Endothelial cell of umbilical vein (primary cell): ENCODE measurements at regions not wholly inside any gene's neighbourhood (a gene's known extent, or its start where the extent isn't known, plus 50 kb on each side); places are given as distances from the start of the nearest gene placed in this dataset.

Experiments used
- FOS ChIP-seq: IDR thresholded peaks from 2 replicates; pipeline ENCODE4 v1.6.1; 2011; ENCODE audit warnings: mild to moderate bottlenecking, low read length, moderate library complexity, borderline replicate concordance; ENCODE audit not compliant: insufficient read depth
- JUN ChIP-seq: IDR thresholded peaks from 2 replicates; pipeline ENCODE4 v1.6.1; 2011; ENCODE audit warnings: borderline replicate concordance, low read depth; ENCODE audit not compliant: insufficient read length, insufficient read depth
- POLR2A ChIP-seq: IDR thresholded peaks from 2 replicates; pipeline ENCODE4 v1.6.1; 2012; ENCODE audit warnings: low read depth, mild to moderate bottlenecking, control low read depth, low read length
- POLR2AphosphoS5 ChIP-seq: IDR thresholded peaks from 2 replicates; pipeline ENCODE4 v1.6.1; 2012; ENCODE audit warnings: low read depth, mild to moderate bottlenecking, control low read depth, low read length, moderate library complexity; ENCODE audit not compliant: insufficient read depth
- TF ChIP-seq, protein P1 (sequence below), 2 donors: IDR thresholded peaks; 1 replicate in 1 of 2; 2 replicates in 1 of 2; pipeline ENCODE4 v1.5.1; 2011; ENCODE audit warnings: low read length in 2 of 2, mild to moderate bottlenecking in 2 of 2, moderate library complexity in 2 of 2, control low read depth in 1 of 2, inconsistent platforms in 1 of 2, low read depth in 1 of 2; ENCODE audit not compliant: insufficient read depth in 1 of 2; ENCODE audit errors: extremely low read depth in 1 of 2
- TF ChIP-seq, protein P2 (sequence below): IDR thresholded peaks from 2 replicates; pipeline ENCODE4 v1.6.1; 2011; ENCODE audit not compliant: insufficient read depth, insufficient read length

DNA sequence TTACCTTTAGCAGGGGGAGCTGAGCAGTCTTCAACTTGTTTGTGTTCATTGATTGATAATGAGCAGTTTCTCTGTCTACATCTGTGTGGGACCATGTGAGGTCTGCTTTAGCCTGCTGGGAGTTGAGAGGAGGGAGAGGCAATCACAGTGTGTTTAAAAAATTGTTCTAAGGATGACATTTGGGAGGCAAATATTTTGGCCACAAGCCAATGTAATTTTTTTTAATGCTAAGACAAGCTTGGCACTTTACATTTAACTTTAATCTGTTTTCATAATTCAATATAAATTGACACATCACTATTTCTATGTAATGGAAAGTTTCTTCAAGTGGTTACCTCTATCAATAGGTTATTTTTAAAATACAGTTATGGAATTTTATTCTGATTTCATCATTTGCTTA, 55.9 kb upstream of the SEMA3A start:
- TF ChIP-seq POLR2A (no peak), FOS (no peak), JUN (no peak), POLR2AphosphoS5 (no peak)
- TF ChIP-seq, protein P1, sequence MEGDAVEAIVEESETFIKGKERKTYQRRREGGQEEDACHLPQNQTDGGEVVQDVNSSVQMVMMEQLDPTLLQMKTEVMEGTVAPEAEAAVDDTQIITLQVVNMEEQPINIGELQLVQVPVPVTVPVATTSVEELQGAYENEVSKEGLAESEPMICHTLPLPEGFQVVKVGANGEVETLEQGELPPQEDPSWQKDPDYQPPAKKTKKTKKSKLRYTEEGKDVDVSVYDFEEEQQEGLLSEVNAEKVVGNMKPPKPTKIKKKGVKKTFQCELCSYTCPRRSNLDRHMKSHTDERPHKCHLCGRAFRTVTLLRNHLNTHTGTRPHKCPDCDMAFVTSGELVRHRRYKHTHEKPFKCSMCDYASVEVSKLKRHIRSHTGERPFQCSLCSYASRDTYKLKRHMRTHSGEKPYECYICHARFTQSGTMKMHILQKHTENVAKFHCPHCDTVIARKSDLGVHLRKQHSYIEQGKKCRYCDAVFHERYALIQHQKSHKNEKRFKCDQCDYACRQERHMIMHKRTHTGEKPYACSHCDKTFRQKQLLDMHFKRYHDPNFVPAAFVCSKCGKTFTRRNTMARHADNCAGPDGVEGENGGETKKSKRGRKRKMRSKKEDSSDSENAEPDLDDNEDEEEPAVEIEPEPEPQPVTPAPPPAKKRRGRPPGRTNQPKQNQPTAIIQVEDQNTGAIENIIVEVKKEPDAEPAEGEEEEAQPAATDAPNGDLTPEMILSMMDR (IDR thresholded peaks at IDR 0.05; ENCODE audit: extremely low read depth in 1 of 2, insufficient read depth in 1 of 2, low read depth in 1 of 2, low read length in 2 of 2) = no peak
- TF ChIP-seq, protein P2, sequence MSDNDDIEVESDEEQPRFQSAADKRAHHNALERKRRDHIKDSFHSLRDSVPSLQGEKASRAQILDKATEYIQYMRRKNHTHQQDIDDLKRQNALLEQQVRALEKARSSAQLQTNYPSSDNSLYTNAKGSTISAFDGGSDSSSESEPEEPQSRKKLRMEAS = no peak
